ENCODE measurements at regions not wholly inside any gene's neighbourhood (a gene's known extent, or its start where the extent isn't known, plus 50 kb on each side); places are given as distances from the start of the nearest gene placed in this dataset.

DNA sequence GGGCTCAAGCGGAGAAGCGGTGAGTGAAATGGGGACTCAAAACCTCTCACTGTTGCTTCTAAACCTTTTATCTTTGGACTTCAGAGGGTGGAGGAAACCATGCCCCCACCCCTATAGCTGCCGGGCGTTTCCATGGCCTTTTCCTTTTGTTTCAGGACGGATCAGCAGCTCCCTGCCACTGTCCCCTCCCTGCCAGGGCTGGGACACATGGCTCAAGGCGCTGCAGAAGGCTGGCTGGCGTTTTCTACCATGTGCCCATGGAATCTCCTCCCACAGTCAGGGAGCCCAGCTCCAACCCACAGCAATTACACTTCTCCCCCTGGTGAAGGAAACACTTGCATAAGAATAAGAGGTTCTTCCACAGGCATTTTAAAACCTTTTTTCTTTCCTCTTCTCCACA is 812.7 kb downstream of the PLA2G4A start:
- TF ChIP-seq, protein P1, sequence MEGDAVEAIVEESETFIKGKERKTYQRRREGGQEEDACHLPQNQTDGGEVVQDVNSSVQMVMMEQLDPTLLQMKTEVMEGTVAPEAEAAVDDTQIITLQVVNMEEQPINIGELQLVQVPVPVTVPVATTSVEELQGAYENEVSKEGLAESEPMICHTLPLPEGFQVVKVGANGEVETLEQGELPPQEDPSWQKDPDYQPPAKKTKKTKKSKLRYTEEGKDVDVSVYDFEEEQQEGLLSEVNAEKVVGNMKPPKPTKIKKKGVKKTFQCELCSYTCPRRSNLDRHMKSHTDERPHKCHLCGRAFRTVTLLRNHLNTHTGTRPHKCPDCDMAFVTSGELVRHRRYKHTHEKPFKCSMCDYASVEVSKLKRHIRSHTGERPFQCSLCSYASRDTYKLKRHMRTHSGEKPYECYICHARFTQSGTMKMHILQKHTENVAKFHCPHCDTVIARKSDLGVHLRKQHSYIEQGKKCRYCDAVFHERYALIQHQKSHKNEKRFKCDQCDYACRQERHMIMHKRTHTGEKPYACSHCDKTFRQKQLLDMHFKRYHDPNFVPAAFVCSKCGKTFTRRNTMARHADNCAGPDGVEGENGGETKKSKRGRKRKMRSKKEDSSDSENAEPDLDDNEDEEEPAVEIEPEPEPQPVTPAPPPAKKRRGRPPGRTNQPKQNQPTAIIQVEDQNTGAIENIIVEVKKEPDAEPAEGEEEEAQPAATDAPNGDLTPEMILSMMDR (IDR thresholded peaks at IDR 0.05), result no peak
- TF ChIP-seq ZFX (IDR thresholded peaks at IDR 0.05; ENCODE audit: borderline replicate concordance), result no peak
- no peak overlapping the region for H3K27ac ChIP-seq

DNA sequence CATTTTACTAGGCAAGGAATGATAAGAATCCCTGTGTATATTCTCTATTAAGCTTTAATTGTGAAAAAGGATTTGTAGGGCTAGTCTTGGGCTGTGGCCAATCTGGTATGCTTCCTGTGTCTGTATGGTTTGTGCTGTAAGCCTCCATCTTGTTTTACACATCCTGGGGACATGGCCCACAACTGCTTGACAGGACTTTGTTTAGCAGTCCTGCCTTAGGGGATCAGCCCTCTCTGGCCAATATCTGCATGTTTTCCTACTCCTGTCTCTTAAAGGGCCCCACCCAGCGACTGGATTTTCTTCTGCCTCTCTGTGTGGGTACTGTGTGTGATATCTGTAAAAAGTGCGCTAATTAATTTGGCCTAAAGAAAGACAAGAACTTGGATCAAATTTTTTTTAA is 813.2 kb downstream of the PLA2G4A start:
- no peak overlapping the region for H3K27ac ChIP-seq
- no peak for TF ChIP-seq ZFX (IDR thresholded peaks at IDR 0.05; ENCODE audit: borderline replicate concordance)
- TF ChIP-seq, protein P1 (IDR thresholded peaks at IDR 0.05), result no peak

DNA sequence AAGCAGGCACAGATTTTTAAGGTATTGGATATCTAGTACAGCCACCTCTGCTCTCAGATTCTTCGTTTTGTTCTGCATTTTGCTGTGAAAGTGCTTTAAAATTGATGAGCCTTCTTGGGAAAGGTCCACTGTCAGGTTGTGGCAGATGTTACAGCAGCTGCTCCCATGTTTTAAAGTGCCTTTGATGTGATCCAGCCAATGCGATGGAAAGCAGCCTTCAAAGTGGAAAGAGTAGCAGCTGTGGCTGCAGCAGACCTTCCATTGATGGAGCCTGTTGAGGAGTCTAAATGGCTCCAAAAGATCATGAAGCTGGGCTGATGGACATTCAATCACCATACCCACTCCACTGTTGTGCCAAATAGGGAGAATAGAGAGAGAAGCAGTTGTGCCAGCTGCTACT is 816.9 kb downstream of the PLA2G4A start:
- TF ChIP-seq, protein P1 (IDR thresholded peaks at IDR 0.05), result no peak
- no peak for TF ChIP-seq ZFX (IDR thresholded peaks at IDR 0.05; ENCODE audit: borderline replicate concordance)
- no peak overlapping the region for H3K27ac ChIP-seq

DNA sequence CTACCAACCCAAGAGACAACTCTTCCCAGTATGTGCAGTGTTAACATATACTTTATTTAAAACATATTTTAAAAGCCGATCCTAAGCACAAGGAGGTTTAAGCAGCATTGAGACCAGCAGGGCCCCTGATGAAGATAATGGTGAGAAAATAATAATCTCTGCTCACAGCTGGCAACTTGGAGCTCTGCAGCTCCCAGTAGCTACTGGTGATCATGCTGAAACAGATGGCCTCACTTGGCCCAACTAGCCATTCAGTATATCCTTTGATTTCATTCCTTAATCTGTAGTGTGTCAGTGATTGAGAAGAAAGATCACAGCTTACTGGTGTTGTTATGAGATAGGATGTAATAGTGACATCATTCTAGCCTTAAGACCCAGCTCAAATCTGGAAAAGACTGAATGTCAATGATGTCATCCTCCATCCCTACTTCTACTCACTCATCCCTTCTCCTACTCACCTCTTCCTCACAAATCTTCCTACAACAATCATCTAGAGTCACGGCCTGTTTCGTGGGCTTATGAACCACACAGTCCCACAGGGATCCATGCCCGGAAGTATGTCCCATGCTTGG is 817.9 kb downstream of the PLA2G4A start:
- no peak overlapping the region for H3K27ac ChIP-seq
- TF ChIP-seq, protein P1 (IDR thresholded peaks at IDR 0.05), result no peak
- TF ChIP-seq ZFX (IDR thresholded peaks at IDR 0.05; ENCODE audit: borderline replicate concordance), result no peak

DNA sequence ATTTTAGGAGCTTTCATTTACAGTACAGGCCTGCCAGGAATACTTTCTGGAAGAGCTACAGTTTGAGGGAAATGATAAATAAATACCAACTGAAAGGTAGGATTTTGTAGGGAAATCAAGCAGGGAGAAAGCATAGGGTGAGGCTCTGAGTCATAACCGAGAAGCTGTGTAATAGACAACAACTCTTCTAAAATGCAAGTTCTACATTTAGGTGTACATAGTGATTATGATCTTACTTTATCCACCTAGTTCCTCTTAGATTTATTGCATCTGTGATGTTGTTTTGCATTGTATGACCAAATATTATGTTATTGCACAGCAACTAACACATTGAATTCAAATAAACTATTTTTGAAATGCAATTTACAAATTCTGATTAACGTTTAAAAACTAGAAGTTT is 819.3 kb downstream of the PLA2G4A start:
- H3K27ac ChIP-seq, result no peak overlapping the region
- TF ChIP-seq, protein P1 (IDR thresholded peaks at IDR 0.05), result no peak
- TF ChIP-seq ZFX (IDR thresholded peaks at IDR 0.05; ENCODE audit: borderline replicate concordance), result no peak

DNA sequence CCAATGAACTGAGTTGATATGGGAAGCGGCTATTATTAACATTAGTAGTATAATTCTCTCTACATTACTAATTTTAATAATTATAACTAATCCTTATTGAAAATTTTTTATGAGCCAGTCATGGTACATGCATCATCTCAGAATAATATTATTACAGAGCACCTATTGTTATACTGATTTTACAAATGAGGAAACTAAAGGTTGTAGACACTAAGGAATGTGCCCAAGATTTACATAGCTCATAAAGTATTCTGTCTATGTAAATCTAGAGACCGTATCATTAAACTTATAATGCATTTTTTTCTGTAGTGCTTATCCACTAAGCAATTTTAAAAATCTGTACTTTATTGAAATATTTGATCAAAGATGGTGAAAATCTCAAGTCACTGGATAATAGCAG is 825.9 kb downstream of the PLA2G4A start:
- TF ChIP-seq, protein P1 (IDR thresholded peaks at IDR 0.05), result no peak
- TF ChIP-seq ZFX (IDR thresholded peaks at IDR 0.05; ENCODE audit: borderline replicate concordance), result no peak
- no peak overlapping the region for H3K27ac ChIP-seq

DNA sequence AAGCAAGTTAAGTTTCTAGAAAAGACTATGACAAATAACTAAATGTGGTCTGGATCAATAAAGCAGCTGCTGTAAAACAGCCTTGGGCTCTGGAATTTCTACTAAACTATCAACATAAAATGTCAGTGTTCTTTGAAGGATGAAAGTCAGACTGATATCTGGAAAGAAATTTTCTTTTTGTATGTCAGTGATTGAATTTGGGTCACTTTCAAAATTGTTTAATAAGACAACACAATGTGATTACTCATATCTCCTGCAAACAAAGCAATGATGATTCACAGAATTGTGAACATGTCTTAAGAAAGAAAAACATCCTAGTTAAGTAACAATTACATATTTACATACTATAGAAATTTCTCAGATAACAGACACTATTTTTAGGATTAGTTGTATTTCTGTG is 826.4 kb downstream of the PLA2G4A start:
- no peak overlapping the region for H3K27ac ChIP-seq

More for the DNA sequence above, 826.4 kb downstream of the PLA2G4A start:
- TF ChIP-seq ZFX (IDR thresholded peaks at IDR 0.05; ENCODE audit: borderline replicate concordance), result no peak
- TF ChIP-seq, protein P1 (IDR thresholded peaks at IDR 0.05), result no peak

All from 22Rv1 (cell line).